ENCODE measurements at regions not wholly inside any gene's neighbourhood (a gene's known extent, or its start where the extent isn't known, plus 50 kb on each side); places are given as distances from the start of the nearest gene placed in this dataset.
A peak's percentile ranks its signal among the peaks of the same experiment; 100 is the strongest.

DNA sequence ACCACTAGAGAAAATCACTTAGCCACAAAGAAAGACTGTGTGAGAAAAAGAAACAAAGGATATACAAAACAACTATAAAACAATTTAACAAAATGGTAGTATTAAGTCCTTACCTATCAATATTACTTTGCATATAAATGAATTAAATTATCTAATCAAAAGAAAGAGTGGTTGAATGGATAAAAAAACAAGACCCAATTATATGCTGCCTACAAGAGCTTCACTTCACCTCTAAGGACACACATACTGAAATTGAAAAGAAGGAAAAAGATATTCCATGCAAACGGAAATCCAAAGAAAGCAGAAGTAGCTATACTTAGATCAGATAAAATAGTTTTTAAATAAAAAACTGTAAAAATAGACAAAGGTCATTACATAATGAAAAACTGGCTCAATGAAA lies 134.9 kb upstream of the CCDC196 start:
- TF ChIP-seq, protein P1, sequence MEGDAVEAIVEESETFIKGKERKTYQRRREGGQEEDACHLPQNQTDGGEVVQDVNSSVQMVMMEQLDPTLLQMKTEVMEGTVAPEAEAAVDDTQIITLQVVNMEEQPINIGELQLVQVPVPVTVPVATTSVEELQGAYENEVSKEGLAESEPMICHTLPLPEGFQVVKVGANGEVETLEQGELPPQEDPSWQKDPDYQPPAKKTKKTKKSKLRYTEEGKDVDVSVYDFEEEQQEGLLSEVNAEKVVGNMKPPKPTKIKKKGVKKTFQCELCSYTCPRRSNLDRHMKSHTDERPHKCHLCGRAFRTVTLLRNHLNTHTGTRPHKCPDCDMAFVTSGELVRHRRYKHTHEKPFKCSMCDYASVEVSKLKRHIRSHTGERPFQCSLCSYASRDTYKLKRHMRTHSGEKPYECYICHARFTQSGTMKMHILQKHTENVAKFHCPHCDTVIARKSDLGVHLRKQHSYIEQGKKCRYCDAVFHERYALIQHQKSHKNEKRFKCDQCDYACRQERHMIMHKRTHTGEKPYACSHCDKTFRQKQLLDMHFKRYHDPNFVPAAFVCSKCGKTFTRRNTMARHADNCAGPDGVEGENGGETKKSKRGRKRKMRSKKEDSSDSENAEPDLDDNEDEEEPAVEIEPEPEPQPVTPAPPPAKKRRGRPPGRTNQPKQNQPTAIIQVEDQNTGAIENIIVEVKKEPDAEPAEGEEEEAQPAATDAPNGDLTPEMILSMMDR (IDR thresholded peaks at IDR 0.05; ENCODE audit: control insufficient read depth, insufficient read depth, low read depth, low read length, missing control alignments): no peak
- no peak for DNase-seq (ENCODE audit: low read depth)
- H3K4me3 ChIP-seq (ENCODE audit: control insufficient read depth, low read depth, low read length): no peak overlapping the region

DNA sequence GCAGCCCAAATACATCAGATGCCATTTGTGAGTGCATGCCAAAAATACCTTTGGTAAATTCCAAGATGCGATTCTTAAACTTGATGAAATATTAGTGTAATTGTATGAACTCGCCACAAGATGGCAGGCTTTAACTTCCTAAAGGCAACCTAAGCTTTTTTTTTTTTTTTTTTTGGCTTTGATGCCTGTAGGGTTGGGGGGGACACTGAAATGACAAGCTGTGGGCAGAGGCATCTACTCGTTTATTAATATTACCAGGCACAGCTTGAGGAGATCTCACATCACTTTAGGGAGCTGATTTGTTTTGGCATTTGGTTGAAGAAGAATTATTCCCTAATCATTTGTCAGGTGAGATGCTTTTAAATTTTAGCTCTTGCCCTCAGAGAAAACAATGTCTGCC lies 126.7 kb upstream of the CCDC196 start:
- TF ChIP-seq, protein P1 (IDR thresholded peaks at IDR 0.05; ENCODE audit: control insufficient read depth, insufficient read depth, low read depth, low read length, missing control alignments): peak; percentile 60
- DNase-seq (ENCODE audit: low read depth): no peak
- H3K4me3 ChIP-seq (ENCODE audit: control insufficient read depth, low read depth, low read length): no peak overlapping the region

DNA sequence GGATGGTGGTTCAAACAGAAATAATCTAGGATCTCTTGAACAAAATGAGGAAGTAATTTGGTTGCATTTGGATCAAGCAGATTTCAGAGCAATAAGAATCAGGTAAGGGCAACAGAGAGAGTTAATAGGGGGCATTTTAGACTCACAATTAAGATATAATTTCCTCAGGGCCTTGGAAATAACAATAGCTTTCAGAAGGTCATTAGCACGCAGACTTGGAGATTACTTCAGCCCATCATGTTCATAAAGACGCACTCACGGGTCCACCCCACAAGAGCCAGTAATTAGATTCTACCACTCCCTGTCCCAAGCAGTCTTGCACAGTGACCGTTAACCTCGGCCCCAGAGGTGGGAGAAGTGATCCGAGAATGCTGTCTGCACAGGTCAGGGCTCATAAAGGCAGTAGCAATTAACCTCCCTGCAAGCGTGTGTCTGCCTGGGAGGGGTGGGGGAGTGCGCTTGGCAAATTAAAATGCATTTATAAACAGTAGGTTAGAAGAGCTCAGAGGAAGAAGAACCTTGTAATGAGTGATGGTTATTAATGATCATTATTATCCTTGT lies 125.7 kb upstream of the CCDC196 start:
- DNase-seq (ENCODE audit: low read depth): no peak
- TF ChIP-seq, protein P1 (IDR thresholded peaks at IDR 0.05; ENCODE audit: control insufficient read depth, insufficient read depth, low read depth, low read length, missing control alignments): no peak
- no peak overlapping the region for H3K4me3 ChIP-seq (ENCODE audit: control insufficient read depth, low read depth, low read length)

DNA sequence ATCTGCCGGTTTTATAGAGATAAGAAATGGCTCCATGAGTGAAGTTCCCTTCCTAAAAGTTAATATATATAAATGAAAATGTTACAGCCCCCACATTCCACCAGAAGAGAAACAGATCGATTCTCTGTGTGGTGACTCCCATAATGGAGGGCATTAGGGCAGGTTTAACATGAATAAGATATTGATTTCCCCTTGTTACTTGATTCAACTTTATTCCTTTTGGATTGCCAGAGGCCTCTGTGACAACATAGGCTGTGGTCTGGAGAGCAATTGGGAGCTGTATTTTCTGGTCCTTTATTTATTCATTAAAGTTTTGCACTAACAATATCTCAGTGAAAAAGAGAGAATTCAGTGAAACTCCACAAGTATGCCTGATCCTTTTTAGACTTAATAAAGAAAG lies 125.2 kb upstream of the CCDC196 start:
- TF ChIP-seq, protein P1 (IDR thresholded peaks at IDR 0.05; ENCODE audit: control insufficient read depth, insufficient read depth, low read depth, low read length, missing control alignments): no peak
- no peak for DNase-seq (ENCODE audit: low read depth)
- H3K4me3 ChIP-seq (ENCODE audit: control insufficient read depth, low read depth, low read length): no peak overlapping the region

DNA sequence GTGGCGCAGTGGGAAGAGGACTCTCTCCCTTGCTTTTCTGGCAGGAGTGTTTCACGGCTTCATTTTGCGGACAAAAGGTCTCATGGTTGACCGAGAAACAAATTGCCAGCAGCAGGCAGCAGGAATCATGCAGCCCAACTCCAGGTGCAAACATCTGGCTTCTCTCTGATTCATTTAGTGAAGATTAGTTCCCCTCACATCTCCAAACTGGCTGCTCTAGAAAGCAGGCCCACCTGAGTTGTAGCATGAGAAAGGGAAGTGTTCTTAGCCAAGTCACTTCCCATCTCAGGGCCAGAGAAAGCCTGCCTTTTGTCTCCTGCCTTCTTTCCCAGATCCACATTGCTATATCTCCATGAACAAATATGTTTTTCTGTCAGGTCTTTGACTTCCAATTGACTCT lies 120.8 kb upstream of the CCDC196 start:
- no peak overlapping the region for H3K4me3 ChIP-seq (ENCODE audit: control insufficient read depth, low read depth, low read length)
- DNase-seq (ENCODE audit: low read depth): no peak
- TF ChIP-seq, protein P1 (IDR thresholded peaks at IDR 0.05; ENCODE audit: control insufficient read depth, insufficient read depth, low read depth, low read length, missing control alignments): no peak

DNA sequence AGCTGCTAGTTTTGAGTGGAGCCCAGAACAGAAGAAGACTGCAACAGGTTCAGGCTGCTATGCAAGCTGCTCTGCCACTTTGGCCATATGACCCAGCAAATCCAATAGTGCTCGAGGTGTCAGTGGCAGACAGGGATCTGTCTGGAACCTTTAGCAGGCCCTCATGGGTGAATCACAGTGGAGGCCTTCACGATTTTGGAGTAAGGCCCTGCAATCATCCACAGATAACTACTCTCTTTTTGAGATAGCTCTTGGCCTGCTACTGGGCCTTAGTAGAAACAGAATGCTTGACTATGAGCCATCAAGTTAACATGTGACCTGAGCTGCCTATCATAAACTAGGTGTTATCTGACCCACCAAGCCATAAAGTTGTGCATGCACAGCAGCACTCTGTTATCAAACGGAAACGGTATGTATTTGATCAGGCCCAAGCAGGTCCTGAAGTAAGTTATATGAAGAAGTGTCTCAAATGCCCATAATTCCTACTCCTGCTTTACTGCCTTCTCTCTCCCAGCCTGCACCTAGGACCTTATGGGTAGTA lies 116.9 kb upstream of the CCDC196 start:
- no peak overlapping the region for H3K4me3 ChIP-seq (ENCODE audit: control insufficient read depth, low read depth, low read length)
- TF ChIP-seq, protein P1 (IDR thresholded peaks at IDR 0.05; ENCODE audit: control insufficient read depth, insufficient read depth, low read depth, low read length, missing control alignments): no peak
- no peak for DNase-seq (ENCODE audit: low read depth)

All from AG09309 (cell line).